GM10248 (cell line): ENCODE measurements at regions not wholly inside any gene's neighbourhood (a gene's known extent, or its start where the extent isn't known, plus 50 kb on each side); places are given as distances from the start of the nearest gene placed in this dataset.
"Not testable (repeated sequence)": the region's sequence is repeated elsewhere in the genome, so short reads cannot be mapped to it uniquely, and the experiment has no call there.

Source experiments
- CTCF ChIA-PET: fragments of 300-600 bp; sonication (Branson Sonifier 250); formaldehyde crosslinking; extraction: SDS; loops from one replicate; lab custom pipeline; 2021; ENCODE audit warnings: antibody characterized with exemption; lab: Yijun Ruan, JAX
- POLR2A ChIA-PET: fragments of 350-650 bp; sonication (Branson Sonifier 250); formaldehyde crosslinking; extraction: SDS; loops from one replicate; lab custom pipeline; 2020; ENCODE audit warnings: antibody characterized with exemption; lab: Yijun Ruan, JAX
- DNase-seq: peaks from one replicate; pipeline ENCODE4 v3.0.0; 2012; ENCODE audit errors: extremely low spot score
- CTCF ChIP-seq: IDR thresholded peaks from 2 replicates; pipeline ENCODE4 v1.5.1; 2012; ENCODE audit warnings: mild to moderate bottlenecking, low read depth; ENCODE audit errors: extremely low read depth, missing control alignments, control extremely low read depth

- POLR2A ChIA-PET: no interaction called here
- TF ChIP-seq CTCF: no peak
- no peak for DNase-seq
- CTCF ChIA-PET: no interaction called here
These were observed 790.9 kb upstream of the NCAM2 start for GRCh38 chr21:20207335-20207734.

- POLR2A ChIA-PET: no interaction called here
- TF ChIP-seq CTCF: no peak
- CTCF ChIA-PET: no interaction called here
- DNase-seq: no peak
These were observed 782.2 kb upstream of the NCAM2 start for GRCh38 chr21:20215959-20216358.

DNA sequence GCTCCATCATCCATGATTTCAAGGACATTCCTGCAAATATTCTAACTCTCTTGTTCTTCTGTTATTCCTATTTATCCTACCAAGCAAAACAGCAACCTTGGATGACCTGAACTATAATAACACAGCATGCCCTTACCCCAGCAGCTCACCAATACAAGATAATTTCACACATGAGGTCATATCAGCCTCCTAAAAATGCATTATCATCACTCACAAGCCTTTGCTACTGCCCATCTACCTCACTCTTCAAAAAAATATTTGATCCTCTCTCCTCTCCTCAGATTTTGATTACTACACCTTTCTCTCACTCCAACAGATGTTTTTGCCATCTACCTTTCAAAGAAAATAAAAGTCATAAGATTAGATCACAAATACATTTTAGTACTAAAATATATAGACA lies 777.6 kb upstream of the NCAM2 start:
- TF ChIP-seq CTCF: no peak
- no peak for DNase-seq
- ChIA-PET POLR2A (no interaction called here), CTCF (no interaction called here)

GRCh38 chr21:20221981-20222380 lies 776.2 kb upstream of the NCAM2 start:
- POLR2A ChIA-PET, DNase-seq, CTCF ChIA-PET: not testable (repeated sequence)

DNA sequence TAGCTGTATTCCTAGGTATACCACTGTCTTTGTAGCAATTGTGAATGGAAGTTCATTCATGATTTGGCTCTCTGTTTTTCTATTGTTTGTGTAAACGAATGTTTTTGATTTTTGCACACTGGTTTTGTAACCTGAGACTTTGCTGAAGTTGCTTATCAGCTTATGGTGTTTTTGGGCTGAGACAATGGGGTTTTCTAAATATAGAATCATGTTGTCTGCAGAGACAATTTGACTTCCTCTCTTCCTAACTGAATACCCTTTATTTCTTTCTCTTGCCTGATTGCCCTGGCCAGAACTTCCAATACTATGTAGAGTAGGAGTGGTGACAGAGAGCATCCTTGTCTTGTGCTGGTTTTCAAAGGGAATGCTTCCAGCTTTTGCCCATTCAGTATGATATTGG lies 761.6 kb upstream of the NCAM2 start:
- POLR2A ChIA-PET, DNase-seq, CTCF ChIA-PET: not testable (repeated sequence)

DNA sequence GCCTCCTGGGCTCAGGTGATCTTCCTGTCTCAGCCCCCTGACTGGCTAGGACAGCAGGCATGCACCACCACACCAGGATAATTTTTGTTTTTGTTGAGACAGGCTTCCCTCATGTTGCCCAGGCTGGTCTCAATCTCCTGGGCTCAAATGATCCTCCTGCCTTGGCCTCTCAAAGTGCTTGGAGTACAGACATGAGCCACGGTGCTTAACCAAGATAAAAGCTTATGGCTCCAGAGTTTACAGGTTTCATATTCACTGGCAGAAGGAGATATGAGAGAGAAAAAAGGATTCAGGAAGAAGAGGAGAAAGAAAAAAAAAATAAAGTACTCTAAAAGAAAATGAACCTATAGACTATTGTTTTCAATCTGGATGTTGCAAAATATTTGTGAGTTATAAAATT lies 748.8 kb upstream of the NCAM2 start:
- ChIA-PET POLR2A (no interaction called here), CTCF (no interaction called here)
- no peak for TF ChIP-seq CTCF
- no peak for DNase-seq

DNA sequence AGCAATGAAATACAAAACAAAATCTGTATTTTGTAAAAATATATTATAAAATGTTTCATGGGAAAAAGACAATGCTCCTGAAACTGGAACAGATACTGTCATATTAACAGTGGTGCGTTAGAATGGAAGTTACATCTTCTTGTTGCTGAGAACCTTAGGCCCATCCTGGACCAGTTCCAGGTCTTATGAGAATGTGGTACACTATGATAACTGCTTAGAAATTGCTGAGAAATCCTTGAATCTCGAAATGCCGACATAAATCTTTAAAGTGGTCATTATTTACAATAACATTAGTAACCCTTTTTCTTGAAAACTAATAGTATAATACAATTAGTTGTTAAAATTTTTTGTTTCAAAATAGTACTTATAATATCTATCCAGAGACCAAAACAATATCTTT lies 747.9 kb upstream of the NCAM2 start:
- CTCF ChIA-PET: no interaction called here
- no peak for DNase-seq
- POLR2A ChIA-PET: no interaction called here
- TF ChIP-seq CTCF: no peak

GRCh38 chr21:20253261-20253660 lies 744.9 kb upstream of the NCAM2 start:
- ChIA-PET CTCF (interaction anchor here (0.7 kb wide), 1 partner anchor 10 kb away, joined by 3 read pairs; no protein-coding TSS in a partner anchor), POLR2A (no interaction called here)
- no peak for DNase-seq
- TF ChIP-seq CTCF: no peak
